ENCODE measurements at regions not wholly inside any gene's neighbourhood (a gene's known extent, or its start where the extent isn't known, plus 50 kb on each side); places are given as distances from the start of the nearest gene placed in this dataset.
A peak's percentile ranks its signal among the peaks of the same experiment; 100 is the strongest.
"Not testable (repeated sequence)": the region's sequence is repeated elsewhere in the genome, so short reads cannot be mapped to it uniquely, and the experiment has no call there.

GRCh38 chr9:106500171-106500570 lies 362.8 kb upstream of the ZNF462 start:
- TF ChIP-seq, protein P1, sequence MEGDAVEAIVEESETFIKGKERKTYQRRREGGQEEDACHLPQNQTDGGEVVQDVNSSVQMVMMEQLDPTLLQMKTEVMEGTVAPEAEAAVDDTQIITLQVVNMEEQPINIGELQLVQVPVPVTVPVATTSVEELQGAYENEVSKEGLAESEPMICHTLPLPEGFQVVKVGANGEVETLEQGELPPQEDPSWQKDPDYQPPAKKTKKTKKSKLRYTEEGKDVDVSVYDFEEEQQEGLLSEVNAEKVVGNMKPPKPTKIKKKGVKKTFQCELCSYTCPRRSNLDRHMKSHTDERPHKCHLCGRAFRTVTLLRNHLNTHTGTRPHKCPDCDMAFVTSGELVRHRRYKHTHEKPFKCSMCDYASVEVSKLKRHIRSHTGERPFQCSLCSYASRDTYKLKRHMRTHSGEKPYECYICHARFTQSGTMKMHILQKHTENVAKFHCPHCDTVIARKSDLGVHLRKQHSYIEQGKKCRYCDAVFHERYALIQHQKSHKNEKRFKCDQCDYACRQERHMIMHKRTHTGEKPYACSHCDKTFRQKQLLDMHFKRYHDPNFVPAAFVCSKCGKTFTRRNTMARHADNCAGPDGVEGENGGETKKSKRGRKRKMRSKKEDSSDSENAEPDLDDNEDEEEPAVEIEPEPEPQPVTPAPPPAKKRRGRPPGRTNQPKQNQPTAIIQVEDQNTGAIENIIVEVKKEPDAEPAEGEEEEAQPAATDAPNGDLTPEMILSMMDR (IDR thresholded peaks at IDR 0.05; ENCODE audit: insufficient read depth, low read depth, low read length, missing control alignments): no peak
- H3K4me3 ChIP-seq (ENCODE audit: low read length): no peak overlapping the region
- DNase-seq (ENCODE audit: low read depth): no peak

GRCh38 chr9:106501210-106501609 lies 361.8 kb upstream of the ZNF462 start:
- DNase-seq (ENCODE audit: low read depth): not testable (repeated sequence)

GRCh38 chr9:106502930-106503329 lies 360.0 kb upstream of the ZNF462 start:
- no peak overlapping the region for H3K4me3 ChIP-seq (ENCODE audit: low read length)
- TF ChIP-seq, protein P1 (IDR thresholded peaks at IDR 0.05; ENCODE audit: insufficient read depth, low read depth, low read length, missing control alignments): no peak
- no peak for DNase-seq (ENCODE audit: low read depth)

More at GRCh38 chr9:106501210-106501609, 361.8 kb upstream of the ZNF462 start:
- H3K4me3 ChIP-seq (ENCODE audit: low read length): not testable (repeated sequence)

GRCh38 chr9:106503759-106504158 lies 359.2 kb upstream of the ZNF462 start:
- TF ChIP-seq, protein P1 (IDR thresholded peaks at IDR 0.05; ENCODE audit: insufficient read depth, low read depth, low read length, missing control alignments): no peak
- no peak overlapping the region for H3K4me3 ChIP-seq (ENCODE audit: low read length)
- no peak for DNase-seq (ENCODE audit: low read depth)

- no peak overlapping the region for H3K4me3 ChIP-seq (ENCODE audit: low read length)
- TF ChIP-seq, protein P1 (IDR thresholded peaks at IDR 0.05; ENCODE audit: insufficient read depth, low read depth, low read length, missing control alignments): no peak
- DNase-seq (ENCODE audit: low read depth): no peak
Measured at GRCh38 chr9:106526716-106527204, 336.2 kb upstream of the ZNF462 start.

- peak; percentile 74 for DNase-seq (ENCODE audit: low read depth)
- no peak overlapping the region for H3K4me3 ChIP-seq (ENCODE audit: low read length)
- TF ChIP-seq, protein P1 (IDR thresholded peaks at IDR 0.05; ENCODE audit: insufficient read depth, low read depth, low read length, missing control alignments): no peak
Measured at GRCh38 chr9:106528158-106528557, 334.8 kb upstream of the ZNF462 start.

DNA sequence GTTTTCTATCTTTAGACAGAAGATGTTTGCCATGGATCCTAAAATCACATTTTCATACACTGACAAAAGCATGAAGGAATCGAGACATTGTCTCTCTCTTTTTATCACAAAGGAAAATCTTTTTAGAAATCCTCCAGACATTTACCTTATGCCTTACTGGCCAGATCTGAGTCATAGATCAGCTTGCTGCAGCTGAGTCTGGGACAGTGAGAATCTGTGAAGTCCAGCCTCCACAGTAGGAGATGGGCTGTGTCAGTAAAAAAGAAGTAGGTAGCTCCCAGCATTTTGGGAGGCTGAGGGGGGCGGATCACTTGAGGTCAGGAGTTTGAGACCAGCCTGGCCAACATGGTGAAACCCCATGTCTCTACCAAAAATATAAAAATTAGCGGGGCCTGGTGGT lies 333.4 kb upstream of the ZNF462 start:
- TF ChIP-seq, protein P1 (IDR thresholded peaks at IDR 0.05; ENCODE audit: insufficient read depth, low read depth, low read length, missing control alignments): no peak
- peak; percentile 12 for DNase-seq (ENCODE audit: low read depth)
- H3K4me3 ChIP-seq (ENCODE audit: low read length): no peak overlapping the region

All from epithelial cell of esophagus (primary cell).